ENCODE measurements at regions not wholly inside any gene's neighbourhood (a gene's known extent, or its start where the extent isn't known, plus 50 kb on each side); places are given as distances from the start of the nearest gene placed in this dataset.

GRCh38 chr2:189337656-189338055, 103.6 kb upstream of the WDR75 start:
- TF ChIP-seq CTCF (IDR thresholded peaks at IDR 0.05; ENCODE audit: low read depth, low read length) = no peak
- peak; percentile 61 for DNase-seq (ENCODE audit: low read depth, low spot score)
- H3K4me3 ChIP-seq (ENCODE audit: low read depth, low read length) = no peak overlapping the region
- in situ Hi-C loops (cut with HindIII; ENCODE audit: low sequenced_read_pairs) = no loop called here

- no peak for TF ChIP-seq CTCF (IDR thresholded peaks at IDR 0.05; ENCODE audit: low read depth, low read length)
- DNase-seq (ENCODE audit: low read depth, low spot score) = no peak
- H3K4me3 ChIP-seq (ENCODE audit: low read depth, low read length) = no peak overlapping the region
- in situ Hi-C loops (cut with HindIII; ENCODE audit: low sequenced_read_pairs) = no loop called here
Measured at GRCh38 chr2:189338115-189338514, 103.2 kb upstream of the WDR75 start.

GRCh38 chr2:189341077-189341476, 100.2 kb upstream of the WDR75 start:
- no peak for DNase-seq (ENCODE audit: low read depth, low spot score)
- H3K4me3 ChIP-seq (ENCODE audit: low read depth, low read length) = no peak overlapping the region
- in situ Hi-C loops (cut with HindIII; ENCODE audit: low sequenced_read_pairs) = no loop called here
- no peak for TF ChIP-seq CTCF (IDR thresholded peaks at IDR 0.05; ENCODE audit: low read depth, low read length)

GRCh38 chr2:189344043-189344442, 97.2 kb upstream of the WDR75 start:
- no peak for TF ChIP-seq CTCF (IDR thresholded peaks at IDR 0.05; ENCODE audit: low read depth, low read length)
- H3K4me3 ChIP-seq (ENCODE audit: low read depth, low read length) = no peak overlapping the region
- in situ Hi-C loops (cut with HindIII; ENCODE audit: low sequenced_read_pairs) = no loop called here

GRCh38 chr2:189347540-189347939, 93.7 kb upstream of the WDR75 start:
- TF ChIP-seq CTCF (IDR thresholded peaks at IDR 0.05; ENCODE audit: low read depth, low read length) = peak; percentile 30
- DNase-seq (ENCODE audit: low read depth, low spot score) = peak; percentile 99
- in situ Hi-C loops (cut with HindIII; ENCODE audit: low sequenced_read_pairs) = no loop called here
- H3K4me3 ChIP-seq (ENCODE audit: low read depth, low read length) = no peak overlapping the region

More at GRCh38 chr2:189344043-189344442, 97.2 kb upstream of the WDR75 start:
- DNase-seq (ENCODE audit: low read depth, low spot score) = no peak

- no peak overlapping the region for H3K4me3 ChIP-seq (ENCODE audit: low read depth, low read length)
- in situ Hi-C loops (cut with HindIII; ENCODE audit: low sequenced_read_pairs) = no loop called here
- TF ChIP-seq CTCF (IDR thresholded peaks at IDR 0.05; ENCODE audit: low read depth, low read length) = no peak
- no peak for DNase-seq (ENCODE audit: low read depth, low spot score)
Measured at GRCh38 chr2:189348369-189348768, 92.9 kb upstream of the WDR75 start.

All from astrocyte of the spinal cord (primary cell).